Pancreas (tissue), 10 donors: ENCODE measurements at regions not wholly inside any gene's neighbourhood (a gene's known extent, or its start where the extent isn't known, plus 50 kb on each side); places are given as distances from the start of the nearest gene placed in this dataset.

ENCODE experiments used
- ATAC-seq, 4 donors: fragments of 200-7000 bp; cut with Tn5 transposase; one replicate each; pipeline versions ENCODE4 v1.8.0 to v1.9.1; 2020; ENCODE audit warnings: mild to moderate bottlenecking in 4 of 4, moderate library complexity in 4 of 4
- DNase-seq, 6 donors: peaks; one replicate each; pipeline ENCODE4 v3.0.0-alpha.2; 2020
- FAIRE-seq: peaks from 2 replicates; lab custom pipeline; 2012; peaks lifted over from hg19 to GRCh38; lab: Jason Lieb, UNC
- H3K27ac ChIP-seq, 4 donors: fragments of 200-600 bp; sonication (generic); 1 replicate in 3 of 4; 2 replicates in 1 of 4; pipeline versions ENCODE4 v1.5.0 to v1.8.0; 2020
- H3K27me3 ChIP-seq, 4 donors: fragments of 200-600 bp; one replicate each; pipeline ENCODE4 v1.8.0; 2021
- H3K36me3 ChIP-seq, 3 donors: fragments of 200-600 bp; sonication (generic) in 1 of 3; one replicate each; pipeline versions ENCODE4 v1.5.0 to v1.8.0; 2020 to 2021
- H3K4me1 ChIP-seq, 3 donors: fragments of 200-600 bp; one replicate each; pipeline ENCODE4 v1.8.0; 2021
- H3K4me3 ChIP-seq, 4 donors: fragments of 200-600 bp; sonication (generic) in 2 of 4; one replicate each; pipeline versions ENCODE4 v1.5.0 to v1.8.0; 2020 to 2021
- H3K9me3 ChIP-seq, 4 donors: fragments of 200-600 bp; one replicate each; pipeline ENCODE4 v1.8.0; 2021
- WGBS, 2 donors: extraction: QIAGEN DNeasy Blood & Tissue Kit; methylation state at CpG; one replicate each; pipeline ENCODE4 v1.1.7; 2013; 5-methylcytosine and 5-hydroxymethylcytosine counted together
- intact Hi-C, 3 donors: fragments of 100-400 bp; cut with DNase I; formaldehyde crosslinking; loops; one replicate each; pipeline versions ENCODE4 v1.11.1 to v1.14.2; 2022
- TF ChIP-seq, protein P1 (sequence below), 4 donors: fragments of 200-600 bp; sonication (generic) in 3 of 4; IDR thresholded peaks; one replicate each; pipeline versions ENCODE4 v1.5.0 to v1.8.0; 2021; ENCODE audit warnings: antibody characterized with exemption in 4 of 4
- donor health status: healthy with polysubstance abuse.
- donor health status: DM: no; HTN: no; CAD: no; lungs with moderate emphysema.
- donor health status: DM: no; HTN: no; CAD: no.
- donor health status: control.
- donor health status: control.
- donor health status: Bipolar disorder and iron deficiency.
- donor health status: DM: yes; HTN: yes; CAD: no.
- donor health status: DM: no; HTN: no; CAD: no.
- donor health status: DM: no; HTN: no; CAD: no.
- donor health status: DM: yes; HTN: yes; CAD: no.

DNA sequence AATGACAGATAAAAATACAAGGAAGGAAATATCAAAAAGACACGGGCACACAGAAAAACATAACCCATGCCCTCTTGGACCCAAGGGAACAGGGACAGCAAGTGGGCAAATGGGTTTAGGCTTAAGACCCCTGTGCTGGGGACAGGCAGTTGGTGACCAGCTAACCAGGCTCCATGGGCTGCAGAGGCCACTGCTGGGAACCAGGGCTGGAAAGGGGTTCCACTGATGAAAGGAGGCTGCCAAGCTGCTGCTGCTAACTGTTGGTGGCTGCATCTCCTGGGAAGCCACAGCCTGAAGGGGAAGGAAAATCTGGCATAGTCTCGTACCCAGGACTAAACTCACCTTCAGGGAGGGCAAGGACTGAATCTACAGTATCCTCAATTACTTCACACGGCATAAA is 579.2 kb upstream of the MGMT start:
- no peaks in the 10 kb centered on the region for H3K4me1 ChIP-seq
- no peak overlapping the region for H3K4me3 ChIP-seq
- H3K36me3 ChIP-seq = no peaks in the 10 kb centered on the region
- ATAC-seq (no peak), DNase-seq (no peak), FAIRE-seq (no peak)
- no peaks in the 10 kb centered on the region for H3K27me3 ChIP-seq
- intact Hi-C loops = no loop called here
- no peak overlapping the region for H3K27ac ChIP-seq
- no peaks in the 10 kb centered on the region for H3K9me3 ChIP-seq
- 73 to 85% methylated on average over 3 of the region's 3 CpGs for WGBS, 2 donors
- TF ChIP-seq, protein P1, sequence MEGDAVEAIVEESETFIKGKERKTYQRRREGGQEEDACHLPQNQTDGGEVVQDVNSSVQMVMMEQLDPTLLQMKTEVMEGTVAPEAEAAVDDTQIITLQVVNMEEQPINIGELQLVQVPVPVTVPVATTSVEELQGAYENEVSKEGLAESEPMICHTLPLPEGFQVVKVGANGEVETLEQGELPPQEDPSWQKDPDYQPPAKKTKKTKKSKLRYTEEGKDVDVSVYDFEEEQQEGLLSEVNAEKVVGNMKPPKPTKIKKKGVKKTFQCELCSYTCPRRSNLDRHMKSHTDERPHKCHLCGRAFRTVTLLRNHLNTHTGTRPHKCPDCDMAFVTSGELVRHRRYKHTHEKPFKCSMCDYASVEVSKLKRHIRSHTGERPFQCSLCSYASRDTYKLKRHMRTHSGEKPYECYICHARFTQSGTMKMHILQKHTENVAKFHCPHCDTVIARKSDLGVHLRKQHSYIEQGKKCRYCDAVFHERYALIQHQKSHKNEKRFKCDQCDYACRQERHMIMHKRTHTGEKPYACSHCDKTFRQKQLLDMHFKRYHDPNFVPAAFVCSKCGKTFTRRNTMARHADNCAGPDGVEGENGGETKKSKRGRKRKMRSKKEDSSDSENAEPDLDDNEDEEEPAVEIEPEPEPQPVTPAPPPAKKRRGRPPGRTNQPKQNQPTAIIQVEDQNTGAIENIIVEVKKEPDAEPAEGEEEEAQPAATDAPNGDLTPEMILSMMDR (IDR thresholded peaks at IDR 0.05) = no peak

- FAIRE-seq = no peak
- intact Hi-C loops = no loop called here
- no peak overlapping the region for H3K27ac ChIP-seq
Observed at GRCh38 chr10:128892005-128892404, 575.0 kb upstream of the MGMT start.

DNA sequence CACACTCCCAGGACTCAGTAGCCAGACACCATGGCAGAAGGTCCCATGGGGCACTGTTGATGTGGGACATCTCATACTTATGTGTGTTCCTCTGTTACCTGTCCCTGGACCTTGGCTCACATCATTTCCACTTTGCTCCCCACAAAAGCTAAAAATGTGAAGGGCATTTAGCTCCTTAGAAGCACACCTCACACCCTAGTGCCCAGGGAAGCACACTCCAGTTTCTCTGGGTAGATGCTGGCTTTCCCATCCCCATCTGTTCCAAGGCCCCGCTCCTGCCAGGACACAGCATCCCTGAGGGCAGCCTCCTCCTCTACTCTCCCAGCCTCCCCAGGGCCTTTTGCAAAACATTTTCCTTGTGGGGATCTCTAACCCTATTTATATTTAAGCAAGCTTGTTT is 572.4 kb upstream of the MGMT start:
- Histone ChIP-seq H3K27me3 (peaks cover 0 to 4% (median 0%) of the 10 kb centered on the region in 4 donors), H3K36me3 (no peaks in the 10 kb centered on the region), H3K9me3 (no peaks in the 10 kb centered on the region), H3K4me3 (no peak overlapping the region), H3K4me1 (no peaks in the 10 kb centered on the region), H3K27ac (no peak overlapping the region)
- TF ChIP-seq, protein P1 (IDR thresholded peaks at IDR 0.05) = no peak
- FAIRE-seq (no peak), DNase-seq (no peak), ATAC-seq (no peak)
- intact Hi-C loops = no loop called here
- WGBS, 2 donors = 44 to 100% methylated on average over 1 of the region's 1 CpG

More at GRCh38 chr10:128892005-128892404, 575.0 kb upstream of the MGMT start:
- Histone ChIP-seq H3K4me3 (no peak overlapping the region), H3K27me3 (no peaks in the 10 kb centered on the region), H3K4me1 (no peaks in the 10 kb centered on the region), H3K36me3 (no peaks in the 10 kb centered on the region), H3K9me3 (no peaks in the 10 kb centered on the region)
- TF ChIP-seq, protein P1 (IDR thresholded peaks at IDR 0.05) = no peak
- no peak for DNase-seq
- WGBS, 2 donors = 60 to 67% methylated on average over 4 of the region's 4 CpGs
- no peak for ATAC-seq

GRCh38 chr10:128895473-128895872 is 571.6 kb upstream of the MGMT start:
- ATAC-seq (no peak), FAIRE-seq (no peak), DNase-seq (no peak)
- intact Hi-C loops = no loop called here
- Histone ChIP-seq H3K36me3 (no peaks in the 10 kb centered on the region), H3K4me3 (no peak overlapping the region), H3K4me1 (no peaks in the 10 kb centered on the region), H3K9me3 (no peaks in the 10 kb centered on the region), H3K27ac (no peak overlapping the region), H3K27me3 (peaks cover 0 to 4% (median 0%) of the 10 kb centered on the region in 4 donors)
- TF ChIP-seq, protein P1 (IDR thresholded peaks at IDR 0.05) = no peak

GRCh38 chr10:128896116-128896795 is 570.8 kb upstream of the MGMT start:
- intact Hi-C loops = no loop called here
- H3K4me3 ChIP-seq = no peak overlapping the region
- TF ChIP-seq, protein P1 (IDR thresholded peaks at IDR 0.05) = no peak
- 64 to 76% methylated on average over 9 of the region's 9 CpGs for WGBS, 2 donors
- no peak for FAIRE-seq
- DNase-seq = no peak
- ATAC-seq = peak in 1 of 4 donors; percentile 18
- H3K27ac ChIP-seq = no peak overlapping the region
- H3K4me1 ChIP-seq = no peaks in the 10 kb centered on the region
- no peaks in the 10 kb centered on the region for H3K36me3 ChIP-seq
- peaks cover 0 to 4% (median 0%) of the 10 kb centered on the region in 4 donors for H3K27me3 ChIP-seq
- H3K9me3 ChIP-seq = no peaks in the 10 kb centered on the region
